ENCODE measurements at regions not wholly inside any gene's neighbourhood (a gene's known extent, or its start where the extent isn't known, plus 50 kb on each side); places are given as distances from the start of the nearest gene placed in this dataset.

GRCh38 chr10:120087109-120087508, 194.6 kb downstream of the SEC23IP start:
- CTCF ChIA-PET = no interaction called here
- Mint-ChIP-seq H3K9me3 (peaks cover 0 to 8% (median 0%) of the 10 kb centered on the region in 5 donors), H3K4me1 (no peaks in the 10 kb centered on the region), H3K27me3 (peaks cover 12 to 37% of the 10 kb centered on the region in 2 donors), H3K27ac (no peak overlapping the region), H3K36me3 (peaks cover 0 to 4% (median 0%) of the 10 kb centered on the region in 3 donors), H3K4me3 (no peak overlapping the region)
- no peaks in the 10 kb centered on the region for H3K9me3 ChIP-seq (ENCODE audit: low read length)
- no peak overlapping the region for H3K4me3 ChIP-seq (ENCODE audit: low read length)
- no peaks in the 10 kb centered on the region for H3K27me3 ChIP-seq (ENCODE audit: insufficient read depth, low read length, poor library complexity, severe bottlenecking)
- no peaks in the 10 kb centered on the region for H3K4me1 ChIP-seq (ENCODE audit: insufficient read depth, low read length)
- DNase-seq = no peak
- no peak overlapping the region for H3K27ac ChIP-seq (ENCODE audit: low read depth, low read length)
- no peaks in the 10 kb centered on the region for H3K36me3 ChIP-seq (ENCODE audit: insufficient read depth, low read length)
- POLR2A ChIA-PET = no interaction called here

- Mint-ChIP-seq H3K9me3 (no peaks in the 10 kb centered on the region), H3K4me1 (no peaks in the 10 kb centered on the region), H3K36me3 (peaks cover 0 to 2% (median 0%) of the 10 kb centered on the region in 3 donors), H3K27ac (no peak overlapping the region), H3K27me3 (peaks cover 2 to 9% of the 10 kb centered on the region in 2 donors), H3K4me3 (no peak overlapping the region)
- POLR2A ChIA-PET = no interaction called here
- Histone ChIP-seq H3K36me3 (ENCODE audit: insufficient read depth, low read length) (no peaks in the 10 kb centered on the region), H3K27ac (ENCODE audit: low read depth, low read length) (no peak overlapping the region), H3K4me1 (ENCODE audit: insufficient read depth, low read length) (no peaks in the 10 kb centered on the region), H3K27me3 (ENCODE audit: insufficient read depth, low read length, poor library complexity, severe bottlenecking) (no peaks in the 10 kb centered on the region), H3K9me3 (ENCODE audit: low read length) (no peaks in the 10 kb centered on the region), H3K4me3 (ENCODE audit: low read length) (no peak overlapping the region)
- DNase-seq = no peak
- CTCF ChIA-PET = no interaction called here
These were observed 203.3 kb downstream of the SEC23IP start for GRCh38 chr10:120095875-120096274.

DNA sequence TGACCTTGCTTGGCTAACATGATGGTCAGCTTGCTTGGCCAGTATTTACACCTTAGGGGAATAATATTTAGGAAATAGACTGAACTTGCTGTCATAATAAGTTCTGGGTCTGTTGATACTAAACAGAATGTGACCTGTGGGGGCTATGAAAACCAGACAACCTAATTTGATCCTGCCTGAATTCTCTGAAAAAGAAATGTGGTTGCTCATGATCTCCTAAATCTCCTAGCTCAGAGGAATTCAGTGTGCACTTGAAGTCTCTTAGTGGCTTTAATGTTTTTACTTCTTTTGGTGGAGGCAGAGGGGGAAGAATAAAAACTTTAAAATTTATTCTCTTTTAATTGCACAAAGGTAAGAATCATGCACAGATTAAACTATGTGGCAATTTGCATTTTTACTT, 205.2 kb downstream of the SEC23IP start:
- no peaks in the 10 kb centered on the region for H3K9me3 ChIP-seq (ENCODE audit: low read length)
- CTCF ChIA-PET = no interaction called here
- POLR2A ChIA-PET = no interaction called here

DNA sequence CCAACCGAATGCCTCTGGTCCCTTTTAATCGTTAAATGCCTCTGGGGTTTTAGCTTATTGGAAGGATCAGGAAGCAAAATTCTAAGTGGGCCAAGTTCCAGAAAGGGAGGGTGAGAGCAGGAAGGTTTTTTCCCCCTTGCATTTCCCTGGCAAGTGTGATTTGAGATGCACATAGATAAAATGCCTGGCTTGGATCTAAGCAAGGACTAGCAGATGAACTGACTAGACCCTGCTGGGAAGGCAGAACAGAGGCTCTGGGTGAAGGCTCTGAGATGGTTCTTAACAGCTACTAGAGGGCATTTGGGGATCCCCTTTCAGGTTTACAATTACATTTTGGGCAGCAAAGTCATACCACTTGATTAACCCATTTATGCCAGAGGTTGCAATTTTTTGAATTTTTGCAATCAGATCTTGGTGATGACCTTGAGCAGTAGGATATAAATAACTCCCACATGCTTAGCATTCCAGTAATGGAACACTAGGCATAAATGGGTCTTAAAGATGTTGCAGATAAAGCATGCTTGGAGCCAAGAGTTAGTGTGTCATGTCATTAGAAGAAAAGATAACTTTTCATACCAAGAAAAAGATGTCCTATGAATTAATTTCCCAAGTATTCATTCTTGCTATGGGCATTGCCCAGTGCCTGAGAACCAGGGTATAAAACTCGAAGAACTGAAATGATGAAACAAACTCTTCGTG, 205.9 kb downstream of the SEC23IP start:
- Histone ChIP-seq H3K36me3 (ENCODE audit: insufficient read depth, low read length) (no peaks in the 10 kb centered on the region), H3K27ac (ENCODE audit: low read depth, low read length) (no peak overlapping the region), H3K27me3 (ENCODE audit: insufficient read depth, low read length, poor library complexity, severe bottlenecking) (no peaks in the 10 kb centered on the region), H3K4me1 (ENCODE audit: insufficient read depth, low read length) (no peaks in the 10 kb centered on the region), H3K9me3 (ENCODE audit: low read length) (no peaks in the 10 kb centered on the region), H3K4me3 (ENCODE audit: low read length) (no peak overlapping the region)
- no peak for DNase-seq
- Mint-ChIP-seq H3K4me3 (no peak overlapping the region), H3K4me1 (no peaks in the 10 kb centered on the region), H3K9me3 (no peaks in the 10 kb centered on the region), H3K27ac (no peak overlapping the region), H3K27me3 (peaks cover 2 to 23% of the 10 kb centered on the region in 2 donors), H3K36me3 (no peaks in the 10 kb centered on the region)
- CTCF ChIA-PET = no interaction called here
- POLR2A ChIA-PET = no interaction called here

More for the DNA sequence above, 205.2 kb downstream of the SEC23IP start:
- peaks cover 2 to 23% of the 10 kb centered on the region in 2 donors for H3K27me3 Mint-ChIP-seq
- no peaks in the 10 kb centered on the region for H3K9me3 Mint-ChIP-seq
- H3K4me3 Mint-ChIP-seq = no peak overlapping the region
- H3K4me1 Mint-ChIP-seq = no peaks in the 10 kb centered on the region
- H3K4me1 ChIP-seq (ENCODE audit: insufficient read depth, low read length) = no peaks in the 10 kb centered on the region
- no peak overlapping the region for H3K27ac ChIP-seq (ENCODE audit: low read depth, low read length)
- DNase-seq = no peak
- H3K27ac Mint-ChIP-seq = no peak overlapping the region
- H3K4me3 ChIP-seq (ENCODE audit: low read length) = no peak overlapping the region
- H3K36me3 ChIP-seq (ENCODE audit: insufficient read depth, low read length) = no peaks in the 10 kb centered on the region
- no peaks in the 10 kb centered on the region for H3K36me3 Mint-ChIP-seq
- H3K27me3 ChIP-seq (ENCODE audit: insufficient read depth, low read length, poor library complexity, severe bottlenecking) = no peaks in the 10 kb centered on the region

DNA sequence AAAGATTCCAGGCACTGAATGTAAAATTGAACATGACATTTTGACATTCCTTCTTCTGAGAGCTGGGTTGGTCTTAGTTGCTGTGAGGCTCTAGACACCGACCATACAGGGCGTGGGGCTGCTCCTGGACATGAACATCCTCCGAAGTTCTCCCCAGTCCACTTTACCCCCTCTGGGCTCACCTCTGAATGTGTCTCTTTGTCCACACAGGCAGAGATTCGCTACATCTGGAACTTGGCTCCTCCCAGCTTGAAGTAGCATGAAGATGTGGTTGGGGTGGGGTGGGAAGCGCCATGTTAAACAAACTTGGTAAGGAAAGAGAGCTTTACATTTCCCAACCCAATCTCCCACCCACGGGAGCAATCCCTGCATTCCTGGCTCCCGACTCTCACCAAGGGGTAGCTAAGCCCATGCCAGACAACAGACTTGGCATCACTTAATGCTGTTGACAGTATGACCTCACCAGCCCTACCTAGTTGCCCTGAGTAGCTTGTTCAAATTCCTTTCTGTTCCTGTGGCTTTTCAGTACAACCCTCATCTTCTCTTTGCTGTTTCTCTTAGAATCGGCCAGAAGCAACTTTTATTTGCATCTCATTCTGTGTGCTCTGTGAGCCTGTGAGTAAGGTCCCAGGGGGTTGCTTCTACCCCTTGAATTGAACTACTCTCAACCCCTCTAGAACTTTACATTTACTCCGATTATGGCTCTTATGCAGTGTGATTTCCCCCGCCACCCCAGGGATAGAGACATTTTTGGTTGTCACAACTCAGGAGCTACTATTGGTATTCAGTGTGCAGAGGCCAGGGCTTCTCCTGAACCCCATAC, 211.4 kb downstream of the SEC23IP start:
- H3K27ac Mint-ChIP-seq = no peak overlapping the region
- CTCF ChIA-PET = no interaction called here

DNA sequence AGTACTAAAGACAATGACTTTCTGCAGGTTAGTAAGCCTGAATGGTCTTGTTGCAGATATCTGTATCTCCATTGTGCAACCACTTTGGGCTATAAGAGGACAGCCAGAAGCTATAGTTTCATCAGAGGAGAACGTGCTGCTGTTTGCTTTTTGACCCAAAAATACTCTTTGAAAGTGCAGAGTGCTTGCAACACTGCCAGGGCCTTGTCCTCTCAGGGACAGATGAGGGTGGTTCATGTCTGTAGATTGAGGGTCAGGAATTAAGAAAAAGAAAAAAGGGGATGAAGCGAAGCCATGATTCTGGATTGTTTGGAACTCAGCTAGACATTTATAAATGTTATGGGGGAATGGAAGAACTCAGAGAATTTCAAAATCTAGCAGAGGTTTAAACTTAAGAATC, 212.5 kb downstream of the SEC23IP start:
- no peaks in the 10 kb centered on the region for H3K9me3 ChIP-seq (ENCODE audit: low read length)
- H3K27me3 ChIP-seq (ENCODE audit: insufficient read depth, low read length, poor library complexity, severe bottlenecking) = no peaks in the 10 kb centered on the region
- DNase-seq = no peak
- Mint-ChIP-seq H3K9me3 (no peaks in the 10 kb centered on the region), H3K4me3 (no peak overlapping the region), H3K27ac (no peak overlapping the region), H3K27me3 (peaks cover 0 to 18% of the 10 kb centered on the region in 2 donors), H3K4me1 (no peaks in the 10 kb centered on the region), H3K36me3 (no peaks in the 10 kb centered on the region)
- no peak overlapping the region for H3K4me3 ChIP-seq (ENCODE audit: low read length)
- H3K27ac ChIP-seq (ENCODE audit: low read depth, low read length) = no peak overlapping the region
- CTCF ChIA-PET = no interaction called here
- H3K4me1 ChIP-seq (ENCODE audit: insufficient read depth, low read length) = no peaks in the 10 kb centered on the region
- H3K36me3 ChIP-seq (ENCODE audit: insufficient read depth, low read length) = no peaks in the 10 kb centered on the region
- POLR2A ChIA-PET = no interaction called here

More for the DNA sequence above, 211.4 kb downstream of the SEC23IP start:
- H3K27me3 ChIP-seq (ENCODE audit: insufficient read depth, low read length, poor library complexity, severe bottlenecking) = no peaks in the 10 kb centered on the region
- H3K4me3 Mint-ChIP-seq = no peak overlapping the region
- H3K4me3 ChIP-seq (ENCODE audit: low read length) = no peak overlapping the region
- POLR2A ChIA-PET = no interaction called here
- no peaks in the 10 kb centered on the region for H3K9me3 Mint-ChIP-seq
- no peak overlapping the region for H3K27ac ChIP-seq (ENCODE audit: low read depth, low read length)
- H3K36me3 ChIP-seq (ENCODE audit: insufficient read depth, low read length) = no peaks in the 10 kb centered on the region
- no peaks in the 10 kb centered on the region for H3K36me3 Mint-ChIP-seq
- peaks cover 0 to 18% of the 10 kb centered on the region in 2 donors for H3K27me3 Mint-ChIP-seq
- no peaks in the 10 kb centered on the region for H3K4me1 Mint-ChIP-seq
- H3K9me3 ChIP-seq (ENCODE audit: low read length) = no peaks in the 10 kb centered on the region
- DNase-seq = no peak
- no peaks in the 10 kb centered on the region for H3K4me1 ChIP-seq (ENCODE audit: insufficient read depth, low read length)

GRCh38 chr10:120105492-120105891, 213.0 kb downstream of the SEC23IP start:
- Histone ChIP-seq H3K4me3 (ENCODE audit: low read length) (no peak overlapping the region), H3K27me3 (ENCODE audit: insufficient read depth, low read length, poor library complexity, severe bottlenecking) (no peaks in the 10 kb centered on the region), H3K27ac (ENCODE audit: low read depth, low read length) (no peak overlapping the region), H3K4me1 (ENCODE audit: insufficient read depth, low read length) (no peaks in the 10 kb centered on the region), H3K36me3 (ENCODE audit: insufficient read depth, low read length) (no peaks in the 10 kb centered on the region), H3K9me3 (ENCODE audit: low read length) (no peaks in the 10 kb centered on the region)
- H3K36me3 Mint-ChIP-seq = no peaks in the 10 kb centered on the region
- no peak for DNase-seq
- H3K4me1 Mint-ChIP-seq = no peaks in the 10 kb centered on the region
- ChIA-PET CTCF (no interaction called here), POLR2A (no interaction called here)
- peaks cover 0 to 18% of the 10 kb centered on the region in 2 donors for H3K27me3 Mint-ChIP-seq
- no peak overlapping the region for H3K4me3 Mint-ChIP-seq
- H3K9me3 Mint-ChIP-seq = peaks cover 0 to 2% (median 0%) of the 10 kb centered on the region in 5 donors
- H3K27ac Mint-ChIP-seq = no peak overlapping the region

- CTCF ChIA-PET = interaction anchor here (0.8 kb wide), 1 partner anchor 14 kb away, joined by 3 read pairs; no protein-coding TSS in a partner anchor
- Mint-ChIP-seq H3K4me3 (no peak overlapping the region), H3K27me3 (peaks cover 3 to 7% of the 10 kb centered on the region in 2 donors), H3K4me1 (no peaks in the 10 kb centered on the region), H3K9me3 (peaks cover 0 to 4% (median 0%) of the 10 kb centered on the region in 5 donors), H3K36me3 (no peaks in the 10 kb centered on the region), H3K27ac (no peak overlapping the region)
- H3K36me3 ChIP-seq (ENCODE audit: insufficient read depth, low read length) = no peaks in the 10 kb centered on the region
- no peak overlapping the region for H3K4me3 ChIP-seq (ENCODE audit: low read length)
- POLR2A ChIA-PET = no interaction called here
- no peak overlapping the region for H3K27ac ChIP-seq (ENCODE audit: low read depth, low read length)
- no peaks in the 10 kb centered on the region for H3K4me1 ChIP-seq (ENCODE audit: insufficient read depth, low read length)
- no peak for DNase-seq
- no peaks in the 10 kb centered on the region for H3K27me3 ChIP-seq (ENCODE audit: insufficient read depth, low read length, poor library complexity, severe bottlenecking)
- H3K9me3 ChIP-seq (ENCODE audit: low read length) = no peaks in the 10 kb centered on the region
These were observed 216.4 kb downstream of the SEC23IP start for GRCh38 chr10:120108916-120109315.

Measured in CD8-positive, alpha-beta memory T cell (primary cell).